ENCODE measurements at regions not wholly inside any gene's neighbourhood (a gene's known extent, or its start where the extent isn't known, plus 50 kb on each side); places are given as distances from the start of the nearest gene placed in this dataset.
"Not testable (repeated sequence)": the region's sequence is repeated elsewhere in the genome, so short reads cannot be mapped to it uniquely, and the experiment has no call there.

DNA sequence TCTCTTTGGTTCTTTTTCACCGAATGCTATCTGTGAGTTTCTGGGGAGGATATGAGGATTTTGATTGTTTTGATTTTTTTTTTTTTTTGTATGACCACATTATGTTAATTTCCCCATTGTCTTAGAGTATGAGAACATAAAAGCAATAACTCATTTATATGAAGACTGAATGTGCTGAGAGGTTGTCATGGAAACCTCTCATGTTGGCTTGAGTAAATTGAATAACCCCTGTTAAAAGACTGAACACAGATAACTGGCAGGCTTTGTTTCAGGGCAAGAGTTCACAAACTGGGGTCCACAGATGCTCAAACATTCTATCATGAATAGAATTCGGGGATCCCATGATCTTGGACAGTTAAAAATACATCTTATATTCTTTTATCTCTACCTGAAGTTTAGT is 129.4 kb downstream of the NPIPA7 start:
- not testable (repeated sequence) for H3K27ac ChIP-seq (ENCODE audit: low read length); DNase-seq; H3K27me3 ChIP-seq (ENCODE audit: control insufficient read depth, insufficient read depth, low read length); H3K4me1 ChIP-seq (ENCODE audit: control insufficient read depth, insufficient read depth, low read length); H3K9me3 ChIP-seq (ENCODE audit: control insufficient read depth, low read depth, low read length); H3K4me3 ChIP-seq (ENCODE audit: low read length); H3K36me3 ChIP-seq (ENCODE audit: control insufficient read depth, insufficient read depth, low read length)
- no CpG with 5 or more reads among the region's 2 CpGs for WGBS (ENCODE audit: insufficient coverage, low lambda C conversion rate)

DNA sequence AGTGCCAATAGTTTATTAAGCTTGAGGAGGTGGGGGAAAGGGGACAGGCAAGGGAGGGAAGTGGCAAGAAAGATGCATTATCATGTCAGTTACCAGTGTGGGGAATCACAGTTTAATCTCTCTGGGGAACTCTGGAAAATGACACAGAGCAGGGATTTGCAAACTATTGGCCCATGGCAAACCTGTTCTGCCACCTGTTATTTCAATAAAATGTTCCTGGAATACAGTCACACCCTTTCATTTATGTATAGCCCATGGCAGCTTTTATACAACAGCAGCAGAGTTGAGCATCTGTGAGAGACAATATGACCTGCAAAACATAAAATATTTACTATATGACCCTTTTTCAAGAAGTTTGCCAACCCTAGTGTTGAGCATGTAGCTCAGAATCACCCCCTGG is 140.5 kb downstream of the NPIPA7 start:
- not testable (repeated sequence) for H3K9me3 ChIP-seq (ENCODE audit: control insufficient read depth, low read depth, low read length); H3K36me3 ChIP-seq (ENCODE audit: control insufficient read depth, insufficient read depth, low read length); H3K4me1 ChIP-seq (ENCODE audit: control insufficient read depth, insufficient read depth, low read length); H3K27ac ChIP-seq (ENCODE audit: low read length); DNase-seq; H3K4me3 ChIP-seq (ENCODE audit: low read length); H3K27me3 ChIP-seq (ENCODE audit: control insufficient read depth, insufficient read depth, low read length)

DNA sequence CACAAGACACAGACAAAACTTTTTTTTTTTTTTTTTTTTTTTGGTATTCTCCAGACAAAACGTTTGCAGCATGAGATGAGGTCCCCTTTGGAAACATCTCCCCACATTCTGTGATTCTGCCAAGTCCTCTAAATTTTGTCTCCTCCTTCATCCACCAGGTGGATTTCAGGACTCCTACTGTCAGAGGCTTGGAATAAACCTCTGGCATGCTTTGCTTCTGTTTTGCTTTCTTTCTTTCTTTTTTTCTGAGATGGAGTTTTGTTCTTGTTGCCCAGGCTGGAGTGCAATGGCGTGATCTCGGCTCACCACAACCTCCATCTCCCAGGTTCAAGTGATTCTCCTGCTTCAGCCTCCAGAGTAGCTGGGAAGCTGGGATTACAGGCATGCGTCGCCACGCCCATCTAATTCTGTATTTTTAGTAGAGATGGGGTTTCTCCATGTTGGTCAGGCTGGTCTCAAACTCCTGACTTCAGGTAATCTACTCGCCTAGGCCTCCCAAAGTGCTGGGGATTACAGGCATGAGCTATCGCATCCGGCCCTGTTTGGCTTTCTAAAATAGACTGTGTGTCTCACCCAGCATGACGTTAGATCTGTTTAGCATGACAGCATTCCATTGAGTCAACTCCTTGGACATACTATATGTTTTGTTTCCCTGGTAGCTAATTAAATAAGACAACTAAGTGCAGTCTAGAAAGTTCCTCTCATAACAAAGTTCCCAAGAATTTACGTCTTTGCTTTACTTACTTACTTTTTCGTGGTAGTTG is 142.5 kb downstream of the NPIPA7 start:
- H3K36me3 ChIP-seq (ENCODE audit: control insufficient read depth, insufficient read depth, low read length); H3K9me3 ChIP-seq (ENCODE audit: control insufficient read depth, low read depth, low read length); H3K27me3 ChIP-seq (ENCODE audit: control insufficient read depth, insufficient read depth, low read length); H3K27ac ChIP-seq (ENCODE audit: low read length); H3K4me1 ChIP-seq (ENCODE audit: control insufficient read depth, insufficient read depth, low read length); H3K4me3 ChIP-seq (ENCODE audit: low read length); DNase-seq: not testable (repeated sequence)
- WGBS (ENCODE audit: insufficient coverage, low lambda C conversion rate), result no CpG with 5 or more reads among the region's 12 CpGs

DNA sequence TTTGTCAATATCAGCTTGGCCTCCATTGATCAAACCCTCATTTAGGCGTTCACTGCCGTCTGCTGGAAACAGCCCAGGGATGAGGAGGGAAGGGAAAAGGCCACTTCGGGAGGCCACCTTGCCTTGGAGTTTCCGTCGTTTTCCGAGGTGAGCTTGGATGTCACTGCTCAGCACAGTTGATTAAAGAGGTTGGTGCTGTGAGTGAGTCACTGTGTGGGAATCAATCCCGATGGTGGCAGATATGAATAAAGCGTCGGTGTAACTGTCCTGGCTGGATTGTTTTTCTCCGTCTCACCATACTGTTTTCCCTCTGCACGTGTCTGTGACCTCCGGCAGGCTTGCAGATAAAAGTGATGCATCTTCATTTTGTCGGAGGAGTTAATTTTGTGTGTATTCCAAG is 148.1 kb downstream of the NPIPA7 start:
- not testable (repeated sequence) for H3K9me3 ChIP-seq (ENCODE audit: control insufficient read depth, low read depth, low read length); H3K36me3 ChIP-seq (ENCODE audit: control insufficient read depth, insufficient read depth, low read length); H3K4me3 ChIP-seq (ENCODE audit: low read length); H3K4me1 ChIP-seq (ENCODE audit: control insufficient read depth, insufficient read depth, low read length); H3K27me3 ChIP-seq (ENCODE audit: control insufficient read depth, insufficient read depth, low read length); H3K27ac ChIP-seq (ENCODE audit: low read length); DNase-seq
- no CpG with 5 or more reads among the region's 13 CpGs for WGBS (ENCODE audit: insufficient coverage, low lambda C conversion rate)

DNA sequence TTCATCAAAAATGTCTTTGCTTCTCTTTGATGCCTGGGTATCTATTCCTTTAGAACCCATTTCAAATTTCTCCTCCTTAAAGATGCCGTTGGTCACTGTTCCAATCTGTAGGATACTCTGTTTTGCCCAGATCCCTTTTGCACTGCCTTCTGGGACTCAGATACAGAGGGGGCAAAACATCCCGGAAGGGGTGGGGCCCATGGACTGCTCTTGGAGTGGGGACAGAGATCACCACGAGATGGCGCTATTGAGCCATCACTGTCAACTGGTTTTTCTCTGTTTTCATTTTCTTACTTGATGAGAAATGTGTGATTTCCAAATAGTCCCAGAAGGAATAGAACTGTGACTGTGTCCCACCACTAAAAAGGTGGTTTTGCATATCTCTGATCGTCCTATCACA is 151.8 kb downstream of the NPIPA7 start:
- H3K9me3 ChIP-seq (ENCODE audit: control insufficient read depth, low read depth, low read length); H3K27ac ChIP-seq (ENCODE audit: low read length); DNase-seq; H3K36me3 ChIP-seq (ENCODE audit: control insufficient read depth, insufficient read depth, low read length); H3K27me3 ChIP-seq (ENCODE audit: control insufficient read depth, insufficient read depth, low read length); H3K4me3 ChIP-seq (ENCODE audit: low read length); H3K4me1 ChIP-seq (ENCODE audit: control insufficient read depth, insufficient read depth, low read length): not testable (repeated sequence)
- WGBS (ENCODE audit: insufficient coverage, low lambda C conversion rate), result no CpG with 5 or more reads among the region's 5 CpGs

DNA sequence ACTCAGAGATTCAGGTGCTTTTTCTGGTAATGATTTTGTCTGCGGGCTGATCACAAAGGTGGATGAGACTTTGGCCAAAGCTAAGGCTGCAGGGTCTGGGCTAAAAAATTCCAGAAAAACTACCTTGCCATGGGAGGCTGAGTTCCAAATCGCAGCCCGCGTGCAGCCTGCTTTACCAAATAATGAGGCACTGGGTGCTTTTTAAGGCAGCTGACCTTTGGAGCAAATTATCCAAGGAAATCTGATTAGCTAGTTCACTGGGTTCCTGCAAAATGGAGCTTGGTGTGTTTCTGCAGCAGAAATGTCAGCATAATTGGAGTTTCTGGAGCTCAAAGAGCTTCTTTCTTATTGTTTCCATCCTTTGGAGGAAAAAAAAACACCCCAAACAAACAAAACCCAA is 156.6 kb downstream of the NPIPA7 start:
- H3K27ac ChIP-seq (ENCODE audit: low read length); H3K27me3 ChIP-seq (ENCODE audit: control insufficient read depth, insufficient read depth, low read length); DNase-seq; H3K9me3 ChIP-seq (ENCODE audit: control insufficient read depth, low read depth, low read length); H3K36me3 ChIP-seq (ENCODE audit: control insufficient read depth, insufficient read depth, low read length); H3K4me3 ChIP-seq (ENCODE audit: low read length); H3K4me1 ChIP-seq (ENCODE audit: control insufficient read depth, insufficient read depth, low read length): not testable (repeated sequence)
- no CpG with 5 or more reads among the region's 4 CpGs for WGBS (ENCODE audit: insufficient coverage, low lambda C conversion rate)

DNA sequence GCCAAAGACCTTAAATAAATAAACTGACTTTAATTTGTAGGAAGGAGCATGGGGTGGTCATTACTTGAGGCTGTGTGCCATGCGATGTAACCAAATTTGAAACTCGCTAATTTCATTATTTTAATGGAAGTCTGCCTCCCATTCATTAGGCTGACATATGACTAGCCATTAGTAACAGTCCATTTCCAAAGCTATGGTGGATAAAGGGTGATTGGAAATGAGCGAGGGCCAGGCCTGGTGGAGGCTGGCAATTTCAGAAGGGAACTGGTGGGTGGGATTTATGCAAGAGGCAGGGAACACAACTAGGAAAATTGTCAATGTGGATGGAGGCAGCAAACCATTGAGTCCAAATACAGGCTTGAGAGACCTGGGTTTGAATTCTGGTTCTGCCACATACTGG is 157.2 kb downstream of the NPIPA7 start:
- no CpG with 5 or more reads among the region's 3 CpGs for WGBS (ENCODE audit: insufficient coverage, low lambda C conversion rate)
- H3K27me3 ChIP-seq (ENCODE audit: control insufficient read depth, insufficient read depth, low read length); H3K36me3 ChIP-seq (ENCODE audit: control insufficient read depth, insufficient read depth, low read length); H3K4me3 ChIP-seq (ENCODE audit: low read length); DNase-seq; H3K27ac ChIP-seq (ENCODE audit: low read length); H3K9me3 ChIP-seq (ENCODE audit: control insufficient read depth, low read depth, low read length); H3K4me1 ChIP-seq (ENCODE audit: control insufficient read depth, insufficient read depth, low read length): not testable (repeated sequence)

DNA sequence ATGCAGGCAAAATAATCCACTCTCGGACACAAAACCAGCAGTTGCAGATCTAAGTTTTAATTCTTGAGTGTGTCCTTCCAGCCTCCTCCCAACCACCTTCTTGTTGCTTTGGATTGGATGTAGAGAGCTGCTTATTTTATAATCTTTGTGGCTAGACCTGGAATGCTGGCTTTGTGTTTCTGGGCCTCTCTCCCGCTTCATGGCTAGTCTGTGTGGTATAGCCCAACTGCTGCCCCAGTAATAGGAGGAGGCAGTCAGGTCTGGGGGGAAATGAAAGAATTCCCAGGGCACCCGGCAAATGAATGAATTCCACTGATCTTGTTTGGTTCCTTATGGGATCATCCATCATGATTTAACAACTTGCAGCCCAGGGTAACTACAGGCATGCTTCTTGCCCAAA is 170.8 kb downstream of the NPIPA7 start:
- H3K27ac ChIP-seq (ENCODE audit: low read length); H3K36me3 ChIP-seq (ENCODE audit: control insufficient read depth, insufficient read depth, low read length): not testable (repeated sequence)
- WGBS (ENCODE audit: insufficient coverage, low lambda C conversion rate), result no CpG with 5 or more reads among the region's 3 CpGs

DNA sequence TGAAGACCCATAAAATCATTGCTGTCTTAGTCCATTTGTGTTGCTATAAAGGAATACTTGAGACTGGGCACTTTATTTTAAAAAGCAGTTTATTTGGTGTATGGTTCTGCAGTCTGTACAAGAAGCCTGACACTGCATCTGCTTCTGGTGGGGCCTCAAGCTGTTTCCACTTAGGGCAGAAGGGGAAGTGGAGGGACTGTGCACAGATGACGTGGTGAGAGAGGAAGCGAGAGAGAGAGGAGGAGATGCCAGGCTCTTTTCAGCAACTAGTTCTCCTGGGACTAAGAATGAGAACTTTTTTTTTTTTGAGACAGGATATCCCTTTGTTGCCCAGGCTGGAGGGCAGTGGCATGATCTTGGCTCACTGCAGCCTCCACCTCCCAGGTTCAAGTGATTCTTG is 171.9 kb downstream of the NPIPA7 start:
- not testable (repeated sequence) for DNase-seq; H3K27ac ChIP-seq (ENCODE audit: low read length); H3K4me1 ChIP-seq (ENCODE audit: control insufficient read depth, insufficient read depth, low read length); H3K4me3 ChIP-seq (ENCODE audit: low read length); H3K27me3 ChIP-seq (ENCODE audit: control insufficient read depth, insufficient read depth, low read length); H3K36me3 ChIP-seq (ENCODE audit: control insufficient read depth, insufficient read depth, low read length); H3K9me3 ChIP-seq (ENCODE audit: control insufficient read depth, low read depth, low read length)
- WGBS (ENCODE audit: insufficient coverage, low lambda C conversion rate), result no CpG with 5 or more reads among the region's 2 CpGs

More for the DNA sequence above, 170.8 kb downstream of the NPIPA7 start:
- not testable (repeated sequence) for H3K4me1 ChIP-seq (ENCODE audit: control insufficient read depth, insufficient read depth, low read length); H3K27me3 ChIP-seq (ENCODE audit: control insufficient read depth, insufficient read depth, low read length); H3K9me3 ChIP-seq (ENCODE audit: control insufficient read depth, low read depth, low read length); H3K4me3 ChIP-seq (ENCODE audit: low read length); DNase-seq

DNA sequence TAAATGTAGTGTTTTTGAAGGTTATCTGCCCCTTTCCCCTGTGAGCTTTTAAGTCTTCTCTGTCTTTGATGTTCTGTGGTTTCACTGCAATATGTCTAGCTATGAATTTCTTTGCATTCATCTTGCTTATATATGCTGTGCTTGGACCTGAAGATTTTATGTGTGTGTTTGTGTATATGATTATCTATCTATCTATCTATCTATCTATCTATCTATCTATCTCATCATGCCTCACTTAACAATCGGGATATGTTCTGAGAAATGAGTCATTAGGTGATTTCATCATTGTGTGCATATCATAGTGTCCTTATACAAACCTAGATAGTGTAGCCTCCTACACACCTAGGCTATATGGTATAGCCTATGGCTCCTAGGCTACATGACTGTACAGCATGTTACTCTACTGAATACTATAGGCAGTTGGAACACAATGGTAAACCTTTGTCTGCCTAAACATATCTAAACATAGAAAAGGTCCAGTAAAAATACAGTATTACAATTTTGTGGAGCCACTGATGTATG is 173.9 kb downstream of the NPIPA7 start:
- H3K36me3 ChIP-seq (ENCODE audit: control insufficient read depth, insufficient read depth, low read length); H3K9me3 ChIP-seq (ENCODE audit: control insufficient read depth, low read depth, low read length); DNase-seq; H3K4me1 ChIP-seq (ENCODE audit: control insufficient read depth, insufficient read depth, low read length); H3K27ac ChIP-seq (ENCODE audit: low read length); H3K4me3 ChIP-seq (ENCODE audit: low read length); H3K27me3 ChIP-seq (ENCODE audit: control insufficient read depth, insufficient read depth, low read length): not testable (repeated sequence)
- WGBS (ENCODE audit: insufficient coverage, low lambda C conversion rate), result no CpG with 5 or more reads among the region's 1 CpG

DNA sequence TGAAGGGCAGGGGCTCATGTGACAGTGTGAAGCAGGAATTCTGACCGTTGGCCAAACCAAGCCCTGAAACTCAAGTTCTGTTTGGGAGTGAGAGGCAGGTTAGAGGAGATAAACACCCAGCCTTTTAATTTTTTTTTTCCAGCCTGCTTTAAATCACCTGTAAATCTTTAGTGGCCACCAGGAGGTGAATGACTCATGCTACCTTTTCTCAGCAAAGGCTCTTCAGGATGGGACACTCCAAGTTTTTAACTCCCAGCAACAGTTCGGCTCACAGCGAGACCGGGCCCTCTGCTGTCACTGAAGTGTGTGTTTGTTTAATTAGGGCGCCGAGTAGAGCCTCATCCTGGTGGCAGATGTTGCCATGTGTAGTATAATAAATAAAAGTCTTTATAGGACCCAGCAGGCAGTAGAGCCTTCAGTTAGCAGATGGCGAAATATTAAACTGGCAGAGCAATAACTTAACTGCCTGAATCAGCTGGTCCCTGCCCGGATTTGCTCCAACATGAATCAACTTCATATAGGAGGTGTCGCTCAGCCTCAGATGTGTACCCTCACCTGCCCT is 180.3 kb downstream of the NPIPA7 start:
- not testable (repeated sequence) for H3K36me3 ChIP-seq (ENCODE audit: control insufficient read depth, insufficient read depth, low read length); H3K9me3 ChIP-seq (ENCODE audit: control insufficient read depth, low read depth, low read length); H3K4me3 ChIP-seq (ENCODE audit: low read length); DNase-seq; H3K27ac ChIP-seq (ENCODE audit: low read length); H3K4me1 ChIP-seq (ENCODE audit: control insufficient read depth, insufficient read depth, low read length); H3K27me3 ChIP-seq (ENCODE audit: control insufficient read depth, insufficient read depth, low read length)
- no CpG with 5 or more reads among the region's 9 CpGs for WGBS (ENCODE audit: insufficient coverage, low lambda C conversion rate)
